HepG2 (cell line): ENCODE measurements at regions not wholly inside any gene's neighbourhood (a gene's known extent, or its start where the extent isn't known, plus 50 kb on each side); places are given as distances from the start of the nearest gene placed in this dataset.
A peak's percentile ranks its signal among the peaks of the same experiment; 100 is the strongest.

ENCODE experiments used
- CEBPB ChIP-seq: IDR thresholded peaks from 2 replicates; pipeline ENCODE4 v1.6.1; 2011; ENCODE audit warnings: low read depth, low read length, improper control_type of control experiment, borderline replicate concordance
- HNF4A ChIP-seq: sonication (generic); formaldehyde crosslinking; IDR thresholded peaks from 2 replicates; pipeline ENCODE4 v1.4.0; 2020; ENCODE audit warnings: missing genetic modification reagents
- MAFK ChIP-seq, 2 experiments: IDR thresholded peaks in 1 of 2; conservative IDR thresholded peaks in 1 of 2; 2 replicates each; pipeline ENCODE4 v1.6.1; 2011; ENCODE audit warnings: improper control_type of control experiment in 2 of 2, low read length in 2 of 2
- NCOR1 ChIP-seq: fragments of 200-600 bp; sonication (generic); IDR thresholded peaks from 2 replicates; pipeline ENCODE4 v1.7.0; 2017; ENCODE audit warnings: antibody characterized with exemption, low read length, borderline replicate concordance
- NFE2L2 ChIP-seq: fragments of 150-350 bp; IDR thresholded peaks from 2 replicates; pipeline ENCODE4 v1.6.1; 2014; ENCODE audit warnings: low read length
- THRA ChIP-seq: sonication (generic); formaldehyde crosslinking; IDR thresholded peaks from 2 replicates; pipeline ENCODE4 v1.4.0; 2020; ENCODE audit warnings: missing genetic modification reagents, borderline replicate concordance
- YEATS2 ChIP-seq: sonication (generic); formaldehyde crosslinking; IDR thresholded peaks from 2 replicates; pipeline ENCODE4 v1.4.0; 2020; ENCODE audit warnings: missing genetic modification reagents, borderline replicate concordance
- ZNF136 ChIP-seq: sonication (generic); formaldehyde crosslinking; IDR thresholded peaks from 2 replicates; pipeline ENCODE4 v1.8.1; 2022; ENCODE audit warnings: low read depth, mild to moderate bottlenecking, moderate library complexity, missing genetic modification reagents
- ZNF20 ChIP-seq: sonication (generic); formaldehyde crosslinking; IDR thresholded peaks from 2 replicates; pipeline ENCODE4 v1.4.0; 2020; ENCODE audit warnings: mild to moderate bottlenecking, moderate library complexity, missing genetic modification reagents
- ZNF280B ChIP-seq: sonication (generic); formaldehyde crosslinking; IDR thresholded peaks from 2 replicates; pipeline ENCODE4 v1.5.0; 2020; ENCODE audit warnings: missing genetic modification reagents, mild to moderate bottlenecking, borderline replicate concordance
- ZNF318 ChIP-seq: sonication (generic); formaldehyde crosslinking; IDR thresholded peaks from 2 replicates; pipeline ENCODE4 v1.4.0; 2020; ENCODE audit warnings: mild to moderate bottlenecking, missing genetic modification reagents
- ZNF446 ChIP-seq: sonication (generic); formaldehyde crosslinking; IDR thresholded peaks from 2 replicates; pipeline ENCODE4 v1.5.0; 2020; ENCODE audit warnings: mild to moderate bottlenecking, missing genetic modification reagents
- ZNF512B ChIP-seq: sonication (generic); formaldehyde crosslinking; IDR thresholded peaks from 2 replicates; pipeline ENCODE4 v1.5.1; 2020; ENCODE audit warnings: missing genetic modification reagents, mild to moderate bottlenecking, borderline replicate concordance
- ZNF570 ChIP-seq: sonication (generic); formaldehyde crosslinking; IDR thresholded peaks from 2 replicates; pipeline ENCODE4 v1.4.0; 2020; ENCODE audit warnings: mild to moderate bottlenecking, missing genetic modification reagents, borderline replicate concordance
- ZNF75D ChIP-seq: sonication (generic); formaldehyde crosslinking; IDR thresholded peaks from 2 replicates; pipeline ENCODE4 v1.8.1; 2023; ENCODE audit warnings: missing genetic modification reagents, mild to moderate bottlenecking, borderline replicate concordance

- no peak for TF ChIP-seq ZNF318 (CRISPR knock-in tag)
- no peak for TF ChIP-seq CEBPB
- no peak for TF ChIP-seq HNF4A
- TF ChIP-seq NCOR1: no peak
- no peak for TF ChIP-seq ZNF512B (CRISPR knock-in tag)
- TF ChIP-seq ZNF136 (CRISPR knock-in tag): no peak
- TF ChIP-seq ZNF75D: no peak
- TF ChIP-seq MAFK (conservative IDR thresholded peaks at IDR 0.05 in 1 of 2, IDR thresholded peaks at IDR 0.05 in 1 of 2; ENCODE audit: low read length in 2 of 2): peak; percentile 81 to 88
- no peak for TF ChIP-seq ZNF20
- no peak for TF ChIP-seq ZNF280B
- no peak for TF ChIP-seq ZNF570 (CRISPR knock-in tag)
- peak; percentile 68 for TF ChIP-seq NFE2L2
- no peak for TF ChIP-seq ZNF446 (CRISPR knock-in tag)
- no peak for TF ChIP-seq YEATS2 (CRISPR knock-in tag)
- TF ChIP-seq THRA: no peak
These were observed 157.0 kb upstream of the NEBL start (continued) for GRCh38 chr10:21053953-21054690.
